Embryonic facial prominence (tissue), 1 donor: ENCODE measurements at regions not wholly inside any gene's neighbourhood (a gene's known extent, or its start where the extent isn't known, plus 50 kb on each side); places are given as distances from the start of the nearest gene placed in this dataset.
"Not testable (repeated sequence)": the region's sequence is repeated elsewhere in the genome, so short reads cannot be mapped to it uniquely, and the experiment has no call there.

Experiments
- DNase-seq: peaks from one replicate; pipeline ENCODE4 v3.0.0-alpha.2; 2016; ENCODE audit errors: extremely low spot score

DNA sequence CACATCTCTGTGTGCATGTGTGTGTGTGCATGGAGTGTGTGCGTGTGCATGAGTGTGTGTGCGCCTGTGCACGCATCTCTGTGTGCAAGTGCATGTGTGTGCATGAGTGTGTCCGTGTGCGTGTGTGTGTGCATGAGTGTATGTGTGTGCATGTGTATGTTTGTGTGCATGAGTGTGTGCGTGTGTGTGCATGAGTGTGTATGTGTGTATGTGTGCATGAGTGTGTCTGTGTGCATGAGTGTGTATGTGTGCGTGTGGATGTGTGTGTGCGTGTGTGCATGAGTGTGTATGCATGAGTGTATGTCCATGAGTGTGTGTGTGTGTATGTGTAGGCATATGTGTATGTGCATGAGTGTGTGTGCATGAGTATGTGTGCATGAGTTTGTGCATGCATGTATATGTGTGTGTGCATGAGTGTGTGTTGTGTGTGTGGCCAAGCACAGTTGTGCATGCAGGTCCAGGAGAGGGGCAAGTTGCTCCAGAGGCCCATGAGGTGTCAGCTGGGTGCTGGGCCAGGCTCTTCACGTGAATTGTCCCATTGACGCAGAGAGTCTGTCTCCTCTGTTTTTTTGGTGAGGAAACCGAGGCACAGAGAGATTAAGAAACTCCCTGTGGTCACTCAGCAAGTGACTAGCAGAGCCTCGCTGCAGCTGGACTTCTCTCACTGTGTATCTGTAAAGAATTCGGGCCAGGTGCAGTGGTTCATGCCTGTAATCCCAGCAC is 75.5 kb downstream of the ASB1 start:
- DNase-seq: no peak

DNA sequence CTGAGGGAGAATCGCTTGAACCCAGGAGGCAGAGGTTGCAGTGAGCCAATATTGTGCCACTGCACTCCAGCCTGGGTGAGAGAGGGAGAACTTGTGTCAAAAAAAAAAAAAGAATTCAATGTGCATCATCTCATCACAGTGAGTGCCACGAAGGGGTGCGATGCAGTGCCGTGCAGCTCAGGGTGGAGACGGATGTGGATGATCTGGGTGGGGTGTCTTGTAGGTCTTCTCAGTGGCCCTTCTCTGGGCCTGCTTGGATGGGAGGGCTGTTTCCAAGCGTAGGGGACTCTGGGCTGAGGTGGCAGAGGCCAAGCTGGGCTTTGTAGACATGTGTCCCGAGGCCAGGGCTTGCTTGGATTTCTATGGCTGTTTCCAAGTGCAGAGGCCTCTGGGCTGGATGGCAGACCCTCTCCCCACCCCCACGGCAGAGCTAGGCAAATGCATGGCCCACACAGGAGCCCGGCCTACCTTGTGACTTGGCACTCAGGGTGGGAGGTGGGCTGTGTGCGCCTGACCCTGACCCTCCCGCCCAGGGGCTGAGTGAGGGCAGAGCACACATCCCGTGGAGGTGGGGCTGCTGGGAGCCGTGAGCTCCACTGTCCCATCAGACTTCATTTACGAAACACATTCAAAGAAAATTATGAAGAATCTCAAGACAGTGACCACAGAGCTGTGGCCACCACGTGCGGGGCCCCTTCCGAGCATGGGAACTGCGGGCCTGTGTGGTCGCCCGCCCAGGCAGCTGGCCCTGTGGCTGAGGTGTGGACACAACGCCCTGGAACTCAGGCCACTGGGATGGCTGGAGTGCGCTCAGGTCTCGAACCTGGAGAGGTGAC is 76.4 kb downstream of the ASB1 start:
- DNase-seq: no peak

DNA sequence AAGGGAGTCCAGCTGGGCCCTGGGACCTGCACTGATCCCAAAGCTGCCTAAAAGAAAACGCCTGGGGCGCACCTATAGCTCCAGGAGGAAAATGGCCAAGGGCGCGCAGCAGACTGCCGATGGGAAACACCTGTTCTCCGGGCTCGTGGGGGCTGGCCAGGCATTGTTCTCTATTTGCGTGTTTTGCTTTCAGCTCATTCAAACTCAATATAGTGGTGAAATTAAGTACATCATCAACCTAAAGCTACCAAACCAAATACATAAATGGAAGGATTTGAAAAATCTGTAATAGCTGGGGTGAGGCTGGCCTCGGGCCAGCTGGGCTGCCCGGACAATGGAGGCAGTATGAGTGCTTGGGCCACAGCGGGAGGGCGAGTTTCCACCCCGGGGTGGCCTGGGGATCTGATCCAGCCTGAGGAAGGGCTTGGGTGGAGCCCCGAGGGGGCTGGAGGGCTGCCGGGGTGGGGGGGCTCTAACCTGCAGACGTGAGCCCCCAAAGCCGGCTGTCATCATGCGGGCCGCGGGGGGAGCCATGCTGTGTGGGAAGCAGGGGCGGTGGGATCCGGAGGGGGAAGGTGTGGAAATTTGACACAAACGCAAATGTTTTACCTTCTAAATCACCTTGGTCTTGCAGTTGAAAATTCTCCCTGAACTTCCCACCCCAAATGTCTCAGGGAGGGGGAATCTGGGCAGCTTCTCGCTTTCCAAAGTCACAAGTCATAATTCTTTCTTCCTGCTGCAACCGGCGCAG is 77.6 kb downstream of the ASB1 start:
- DNase-seq: no peak

DNA sequence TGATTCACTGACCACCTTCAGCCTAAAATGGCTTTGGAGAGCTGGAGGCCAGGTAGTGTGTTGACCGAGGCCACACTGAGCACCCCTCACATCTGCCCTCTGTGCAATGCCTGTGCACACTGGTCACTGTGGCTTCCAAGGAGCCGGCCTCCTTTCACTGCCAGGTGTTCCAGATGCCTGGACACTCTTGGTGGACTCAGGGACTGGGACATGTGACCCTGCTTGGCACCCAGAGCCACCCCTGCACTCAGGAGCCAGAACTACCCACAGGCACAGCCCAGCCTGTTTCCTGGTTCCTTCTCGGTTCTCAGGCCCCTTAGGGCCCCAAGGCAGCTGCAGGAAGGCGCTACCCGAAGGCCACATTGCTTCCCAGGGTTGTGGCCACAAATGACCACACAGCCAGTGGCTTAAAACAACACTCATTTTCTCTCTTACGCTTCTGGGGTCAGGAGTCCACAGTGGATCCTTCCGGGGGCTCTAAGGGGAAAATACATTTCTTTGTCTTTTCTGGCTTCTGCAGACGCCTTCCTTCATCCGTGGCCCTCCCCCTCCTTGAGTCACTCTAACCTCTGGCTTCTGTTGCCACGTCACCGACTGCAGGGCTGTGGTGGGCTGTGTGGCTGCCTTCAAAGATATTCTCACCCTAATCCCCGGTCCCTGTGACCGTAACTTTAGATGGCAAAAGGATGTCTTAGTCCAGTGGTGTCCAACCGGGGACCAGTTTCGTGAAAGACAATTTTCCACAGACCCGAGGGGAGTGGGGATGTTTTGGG is 78.6 kb downstream of the ASB1 start:
- DNase-seq: no peak

DNA sequence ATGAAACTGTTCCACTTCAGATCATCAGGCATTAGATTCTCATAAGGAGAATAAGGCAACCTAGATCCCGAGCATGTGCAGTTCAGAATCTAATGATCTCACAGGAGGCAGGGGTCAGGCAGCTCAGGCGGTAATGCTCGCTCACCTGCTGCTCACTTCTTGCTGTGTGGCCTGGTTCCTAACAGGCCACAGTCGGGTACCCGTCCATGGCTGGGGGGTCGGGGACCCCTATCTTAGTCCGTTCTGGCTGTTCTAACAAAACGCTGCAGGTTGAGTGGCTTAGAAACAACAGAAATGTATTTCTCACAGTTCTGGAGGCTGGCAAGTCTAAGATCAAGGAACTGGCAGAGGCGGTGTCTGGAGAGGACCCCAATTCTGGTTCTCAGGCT is 79.2 kb downstream of the ASB1 start:
- no peak for DNase-seq

DNA sequence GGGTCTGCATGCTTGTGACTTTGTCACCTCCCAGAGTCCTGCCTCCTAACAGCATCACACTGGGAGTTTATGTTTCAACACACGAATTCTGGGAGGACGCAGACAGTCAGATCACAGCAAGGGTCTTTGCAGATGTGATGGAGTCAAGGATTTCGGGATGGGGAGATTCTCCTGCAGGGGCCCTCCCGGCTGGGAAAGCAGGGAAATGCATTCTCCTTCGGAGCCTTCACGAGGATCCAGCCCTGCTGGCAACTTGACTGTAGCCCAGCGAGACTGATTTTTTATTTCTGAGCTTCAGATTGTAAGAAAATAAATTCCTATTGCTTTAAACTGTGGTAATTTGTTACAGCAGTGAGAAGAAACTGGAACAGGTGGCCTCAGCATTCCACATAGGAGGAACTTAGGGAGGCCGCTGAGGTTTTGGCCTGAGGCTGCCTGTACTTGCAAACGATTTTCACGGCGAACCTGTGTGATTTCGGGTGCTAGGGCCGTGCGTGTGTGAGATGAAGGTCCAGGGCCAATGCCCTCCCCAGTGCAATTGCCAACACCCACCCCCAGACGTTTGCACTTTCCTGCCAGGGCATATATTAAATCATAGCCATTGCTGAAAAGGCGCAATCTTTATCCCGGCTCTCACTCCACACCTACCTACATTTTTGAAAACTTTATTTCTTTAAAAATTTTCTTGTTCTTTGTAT is 79.8 kb downstream of the ASB1 start:
- DNase-seq: no peak

DNA sequence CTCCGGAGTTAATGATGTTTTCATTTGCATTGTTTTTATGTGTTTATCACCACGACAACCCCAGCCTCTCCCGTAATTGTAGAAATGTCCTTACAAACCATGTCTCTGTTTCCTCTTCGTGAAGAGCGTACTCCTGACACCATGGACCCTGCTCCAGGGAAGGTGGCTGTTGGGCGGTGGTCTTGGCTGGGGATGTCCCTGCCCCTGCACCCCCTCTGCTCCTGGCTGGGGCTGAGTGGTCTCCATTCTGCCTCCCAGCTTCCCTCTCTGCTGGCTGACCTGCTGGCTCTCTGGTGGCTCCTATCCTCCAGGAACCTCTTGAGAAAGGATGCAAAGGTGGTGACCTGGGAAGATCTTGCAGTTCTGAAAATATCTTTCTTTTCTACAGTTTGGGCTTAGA is 81.1 kb downstream of the ASB1 start:
- DNase-seq: no peak

DNA sequence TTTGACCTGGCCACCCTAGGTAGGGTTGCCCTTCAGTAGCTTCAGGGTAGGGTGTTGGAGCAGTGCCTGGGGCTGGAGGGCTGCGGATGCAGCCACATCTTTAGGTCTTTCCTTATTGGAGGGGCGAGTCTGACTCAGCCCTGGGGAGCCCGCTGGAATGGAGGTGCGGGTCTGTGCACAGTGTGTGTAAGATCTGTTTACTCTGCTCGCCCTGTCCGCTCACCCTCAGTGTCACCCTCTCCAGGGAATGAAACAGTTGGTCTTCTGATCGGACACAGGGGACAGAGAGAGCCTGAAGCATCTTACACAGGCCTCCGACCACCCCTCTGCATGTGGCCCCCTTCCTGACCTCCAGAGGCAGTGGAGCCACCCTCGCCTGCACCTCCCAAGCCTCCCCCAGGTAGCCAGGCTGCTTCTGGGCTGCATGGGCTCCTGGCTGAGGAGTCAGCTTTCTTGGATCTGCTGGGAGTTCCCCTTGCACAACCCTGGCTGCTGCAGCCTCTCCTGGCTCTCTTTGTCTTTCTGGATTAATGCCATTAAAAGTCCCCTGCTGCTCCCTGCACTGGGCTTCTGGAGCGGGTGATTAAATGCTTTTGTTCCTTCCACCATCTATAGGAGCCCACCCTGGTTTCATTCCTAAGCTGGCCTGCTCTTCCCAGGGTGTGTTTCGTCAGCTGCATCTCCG is 82.6 kb downstream of the ASB1 start:
- no peak for DNase-seq

DNA sequence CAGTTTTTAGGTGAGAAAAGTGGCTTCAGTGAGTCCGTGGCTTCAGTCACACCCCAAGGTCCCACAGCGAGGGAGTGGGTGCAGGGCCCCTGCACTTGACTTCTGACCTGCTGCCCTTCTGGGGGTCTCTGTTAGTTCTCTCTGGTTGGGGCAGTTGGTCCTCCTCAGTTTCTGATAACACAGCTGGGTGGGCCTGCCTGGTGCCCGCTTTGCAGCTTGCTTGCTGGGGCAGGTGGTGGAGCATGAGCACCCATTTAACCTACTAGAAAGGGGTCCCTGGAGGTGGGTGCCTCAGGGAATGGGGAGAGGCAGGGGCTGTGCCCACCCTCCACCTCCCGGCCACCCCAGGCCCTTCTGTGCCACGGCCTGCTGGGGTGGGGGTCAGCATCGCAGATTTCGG is 83.2 kb downstream of the ASB1 start:
- DNase-seq: no peak

DNA sequence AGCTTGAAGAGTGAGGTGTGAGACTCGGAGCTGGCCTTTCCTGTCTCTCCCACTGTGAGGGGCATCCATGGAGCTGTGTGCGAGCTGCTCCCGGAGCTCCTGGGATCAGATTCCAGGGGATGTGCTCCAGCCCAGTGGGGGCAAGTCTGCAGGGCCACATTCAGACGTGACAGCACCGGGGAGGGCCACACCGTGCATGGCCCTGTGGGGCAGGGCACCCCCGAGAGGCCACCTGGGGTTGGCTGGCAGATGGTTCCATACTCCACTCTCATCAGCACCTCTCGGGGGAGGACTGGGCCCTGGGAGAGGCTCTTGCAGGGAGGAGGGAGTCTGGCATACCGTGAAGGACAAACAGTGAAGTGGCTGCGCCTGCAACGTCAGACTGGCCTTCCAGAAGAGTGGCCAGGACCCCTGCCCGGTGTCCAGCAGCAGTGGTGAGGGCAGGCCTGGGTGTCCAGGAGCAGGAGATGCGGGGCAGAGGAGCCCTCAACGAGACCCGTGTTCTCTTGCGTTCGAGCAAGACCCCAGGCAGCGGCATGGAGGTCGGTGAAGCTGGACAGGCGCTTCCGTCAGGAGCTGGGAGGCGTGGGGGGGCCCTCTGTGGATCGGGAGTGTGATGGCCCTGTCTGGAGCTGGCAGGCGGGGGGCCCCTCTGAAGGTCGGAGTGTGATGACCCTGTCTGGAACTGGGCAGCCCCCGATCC is 84.3 kb downstream of the ASB1 start:
- DNase-seq: no peak

DNA sequence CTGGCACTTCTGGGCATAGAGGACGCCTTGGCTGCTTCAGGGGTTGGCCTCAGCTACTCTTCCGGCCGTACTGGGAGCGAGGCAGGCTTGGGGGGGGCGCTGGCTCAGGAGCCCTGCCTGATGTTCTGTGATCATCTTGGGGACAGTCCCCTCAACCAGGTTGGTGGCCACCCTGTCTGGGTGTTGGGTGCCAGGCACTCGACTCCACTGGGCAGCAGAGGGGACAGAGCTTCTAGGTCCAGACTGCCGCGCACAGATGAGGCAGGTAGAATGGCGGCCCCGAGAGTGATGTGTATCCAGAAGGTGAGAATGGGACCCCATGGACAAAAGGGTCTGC is 84.9 kb downstream of the ASB1 start:
- no peak for DNase-seq

DNA sequence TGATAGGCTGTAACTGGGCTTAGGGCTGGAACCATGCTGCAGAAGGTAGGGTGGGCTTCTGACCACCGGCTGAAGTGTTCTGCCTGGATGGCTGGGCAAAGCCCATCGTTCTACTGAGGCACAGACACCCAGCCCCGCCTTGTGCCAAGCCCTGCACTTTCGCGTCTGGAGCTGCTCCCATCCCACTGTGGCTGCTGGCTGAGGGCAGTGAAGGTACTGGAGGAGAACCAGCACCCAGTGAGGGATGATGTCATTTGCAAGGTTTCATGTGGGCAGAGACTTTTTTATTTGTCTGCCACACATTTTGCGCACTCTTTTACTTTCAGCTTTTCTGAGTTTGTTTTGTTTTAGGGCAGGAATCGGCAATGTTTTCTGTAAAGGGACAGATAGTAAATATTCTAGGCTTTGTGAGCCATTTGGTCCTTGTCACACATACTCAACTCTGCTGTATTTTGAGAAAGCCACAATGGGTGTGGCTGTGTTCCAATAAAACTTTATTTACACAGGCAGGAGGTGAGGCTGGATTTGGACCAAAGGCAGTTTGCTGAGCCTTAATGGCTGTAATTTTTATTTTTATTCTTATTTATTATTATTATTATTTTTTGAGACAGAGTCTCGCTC is 85.6 kb downstream of the ASB1 start:
- DNase-seq: no peak

DNA sequence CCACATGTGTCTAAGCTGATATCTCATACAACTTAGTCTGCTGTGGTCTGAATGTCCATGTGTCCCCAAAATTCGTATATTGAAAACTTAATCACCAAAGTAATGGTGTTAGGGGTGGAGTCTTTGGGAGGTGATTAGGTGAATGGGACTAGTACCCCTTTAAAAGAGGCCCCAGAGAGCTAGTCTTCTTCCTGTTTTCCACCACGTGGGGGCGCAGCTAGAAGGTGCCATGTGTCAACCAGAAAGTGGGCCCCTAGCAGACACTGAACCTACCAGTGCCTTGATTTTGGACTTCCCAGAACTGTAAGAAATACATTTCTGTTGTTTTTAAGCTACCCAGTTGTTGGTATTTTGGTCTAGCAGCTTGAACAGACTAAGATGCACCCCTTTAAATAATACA is 86.6 kb downstream of the ASB1 start:
- no peak for DNase-seq

DNA sequence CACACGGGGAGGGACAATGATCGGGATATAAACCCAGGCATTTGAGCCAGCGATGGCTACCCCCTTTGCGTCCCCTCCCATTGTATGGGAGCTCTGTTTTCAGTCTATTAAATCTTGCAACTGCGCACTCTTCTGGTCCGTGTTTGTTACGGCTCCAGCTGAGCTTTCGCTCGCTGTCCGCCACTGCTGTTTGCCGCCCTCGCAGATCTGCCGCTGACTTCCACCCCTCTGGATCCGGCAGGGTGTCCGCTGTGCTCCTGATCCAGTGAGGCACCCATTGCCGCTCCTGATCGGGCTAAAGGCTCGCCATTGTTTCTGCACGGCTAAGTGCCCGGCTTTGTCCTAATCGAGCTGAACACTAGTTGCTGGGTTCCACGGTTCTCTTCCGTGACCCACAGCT is 87.3 kb downstream of the ASB1 start:
- DNase-seq: not testable (repeated sequence)

DNA sequence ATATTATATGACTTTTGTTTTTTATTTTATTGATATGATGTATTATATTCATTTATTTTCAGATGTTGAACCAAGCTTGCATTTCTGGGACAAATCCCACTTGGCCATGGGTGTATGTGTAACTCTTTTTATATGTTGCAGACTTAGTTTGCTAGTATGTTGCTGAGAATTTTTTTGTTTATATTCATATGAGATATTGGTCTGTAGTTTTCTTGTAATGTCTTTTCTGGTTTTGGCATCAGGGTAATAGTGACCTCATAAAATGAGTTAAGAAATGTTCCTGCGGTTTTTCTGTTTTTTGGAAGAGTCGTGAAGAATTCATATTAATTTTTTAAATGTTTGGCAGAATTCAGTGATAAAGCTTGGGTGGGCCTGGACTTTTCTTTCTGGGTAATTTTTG is 88.7 kb downstream of the ASB1 start:
- DNase-seq: no peak

DNA sequence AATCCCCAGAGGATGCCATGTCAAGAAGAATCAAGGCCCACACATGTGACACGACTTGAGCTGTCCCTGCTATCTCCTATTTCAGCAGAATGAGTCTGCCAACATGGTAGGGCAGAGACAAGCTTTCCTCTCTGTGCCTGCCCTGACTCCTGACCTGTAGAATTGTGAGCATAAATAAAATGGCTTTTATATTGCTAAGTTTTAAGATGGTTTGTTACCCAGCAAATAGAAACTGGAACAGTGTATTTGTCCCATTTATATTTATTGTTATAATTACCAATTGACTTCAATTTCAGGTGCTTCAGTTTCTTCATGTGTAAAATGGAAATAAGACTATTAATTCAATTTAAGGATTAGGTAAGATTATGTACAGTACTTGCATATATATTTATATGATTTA is 90.5 kb downstream of the ASB1 start:
- DNase-seq: no peak

DNA sequence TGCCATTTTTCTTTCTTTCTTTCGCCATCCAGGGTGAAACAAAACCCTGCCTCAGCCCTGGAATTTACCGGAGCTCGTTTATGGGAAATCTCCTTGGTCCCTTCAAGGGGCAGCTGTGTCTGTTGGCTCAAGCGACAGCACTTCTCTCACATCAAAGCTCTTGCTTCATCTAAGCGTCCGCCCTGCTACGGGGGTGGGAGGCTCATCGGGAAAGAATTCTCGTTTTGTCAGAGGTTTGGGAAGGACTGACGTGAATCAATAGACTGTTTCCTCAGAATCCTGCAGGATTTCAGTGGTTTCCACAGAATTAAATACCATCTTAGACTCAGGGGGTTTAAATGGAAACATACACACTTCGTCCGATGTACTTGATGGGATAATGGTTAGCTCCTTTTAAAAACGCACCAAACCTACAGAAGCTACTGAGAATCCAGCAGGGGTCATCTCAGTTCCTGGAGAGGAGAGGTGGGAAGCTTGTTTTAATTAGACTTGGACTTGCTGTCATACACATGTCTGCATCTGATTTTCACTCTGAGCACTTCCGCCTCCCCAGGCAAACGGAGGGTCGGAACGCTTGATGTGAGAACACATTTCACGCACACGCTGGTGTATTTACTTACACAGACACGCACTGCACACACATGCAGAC is 91.6 kb downstream of the ASB1 start:
- DNase-seq: peak; percentile 34

DNA sequence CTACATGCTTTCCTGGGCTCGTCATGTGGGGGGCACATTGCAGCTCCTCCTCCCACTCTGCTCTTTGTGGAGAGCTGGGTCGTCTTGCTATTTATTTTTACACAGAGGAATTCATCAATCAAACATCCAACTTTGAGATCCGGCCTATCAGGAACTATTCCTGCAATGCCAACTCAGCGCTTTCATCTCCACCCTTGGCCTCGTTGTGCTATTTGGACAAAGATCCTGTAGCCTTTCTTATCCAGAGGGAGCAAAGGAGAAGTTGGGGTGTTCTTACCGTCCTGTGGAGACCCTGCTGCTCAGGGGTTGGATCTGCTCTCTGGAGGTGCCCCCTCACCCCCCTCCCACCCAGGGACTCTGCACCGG is 92.1 kb downstream of the ASB1 start:
- DNase-seq: no peak

DNA sequence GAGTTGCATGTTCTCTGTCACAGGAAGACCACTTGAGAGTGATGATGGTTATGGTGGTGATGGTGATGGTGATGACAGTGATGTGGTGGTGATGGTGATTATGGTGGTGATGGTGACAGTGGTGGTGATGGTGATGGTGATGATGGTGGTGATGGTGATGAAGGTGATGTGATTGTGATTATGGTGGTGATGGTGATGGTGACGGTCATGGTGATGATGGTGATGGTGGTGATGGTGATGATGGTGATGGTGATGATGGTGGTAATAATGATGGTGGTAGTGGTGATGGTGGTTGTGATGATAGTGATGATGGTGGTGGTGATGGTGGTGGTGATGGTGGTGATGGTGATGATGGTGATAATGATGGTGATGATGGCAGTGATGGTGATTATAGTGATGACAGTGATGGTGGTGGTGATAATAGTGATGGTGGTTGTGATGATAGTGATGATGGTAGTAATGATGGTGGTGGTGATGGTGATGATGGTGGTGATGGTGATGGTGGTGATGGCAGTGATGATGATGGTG is 93.7 kb downstream of the ASB1 start:
- no peak for DNase-seq
